GM21576 (cell line): ENCODE measurements at regions not wholly inside any gene's neighbourhood (a gene's known extent, or its start where the extent isn't known, plus 50 kb on each side); places are given as distances from the start of the nearest gene placed in this dataset.
"Not testable (repeated sequence)": the region's sequence is repeated elsewhere in the genome, so short reads cannot be mapped to it uniquely, and the experiment has no call there.

ENCODE experiments used
- ATAC-seq: cut with Tn5 transposase; IDR thresholded peaks from one replicate; pipeline ENCODE4 v1.9.1; 2021; ENCODE audit warnings: mild to moderate bottlenecking, moderate library complexity; ENCODE audit not compliant: unreplicated experiment

- ATAC-seq = no peak
Observed at GRCh38 chr3:135539854-135540253, 425.7 kb upstream of the PPP2R3A start.

GRCh38 chr3:135549928-135550494 lies 415.5 kb upstream of the PPP2R3A start:
- ATAC-seq = no peak

- no peak for ATAC-seq
Observed at GRCh38 chr3:135556174-135556573, 409.4 kb upstream of the PPP2R3A start.

- ATAC-seq = no peak
Observed at GRCh38 chr3:135558150-135558783, 407.3 kb upstream of the PPP2R3A start.

GRCh38 chr3:135558906-135559305 lies 406.6 kb upstream of the PPP2R3A start:
- no peak for ATAC-seq

GRCh38 chr3:135559802-135560201 lies 405.7 kb upstream of the PPP2R3A start:
- no peak for ATAC-seq

GRCh38 chr3:135560847-135561246 lies 404.7 kb upstream of the PPP2R3A start:
- ATAC-seq = no peak

GRCh38 chr3:135564696-135565095 lies 400.8 kb upstream of the PPP2R3A start:
- ATAC-seq = no peak

GRCh38 chr3:135565546-135565945 lies 400.0 kb upstream of the PPP2R3A start:
- ATAC-seq = no peak

- ATAC-seq = no peak
Observed at GRCh38 chr3:135567223-135567622, 398.3 kb upstream of the PPP2R3A start.

- no peak for ATAC-seq
Observed at GRCh38 chr3:135576751-135577150, 388.8 kb upstream of the PPP2R3A start.

- ATAC-seq = no peak
Observed at GRCh38 chr3:135581806-135582205, 383.7 kb upstream of the PPP2R3A start.

- ATAC-seq = no peak
Observed at GRCh38 chr3:135582800-135583199, 382.7 kb upstream of the PPP2R3A start.

GRCh38 chr3:135596563-135596962 lies 369.0 kb upstream of the PPP2R3A start:
- no peak for ATAC-seq

- ATAC-seq = no peak
Observed at GRCh38 chr3:135597855-135598254, 367.7 kb upstream of the PPP2R3A start.

- ATAC-seq = no peak
Observed at GRCh38 chr3:135598597-135598996, 366.9 kb upstream of the PPP2R3A start.

- ATAC-seq = not testable (repeated sequence)
Observed at GRCh38 chr3:135604512-135604911, 361.0 kb upstream of the PPP2R3A start.

- ATAC-seq = no peak
Observed at GRCh38 chr3:135618123-135618522, 347.4 kb upstream of the PPP2R3A start.

- ATAC-seq = no peak
Observed at GRCh38 chr3:135621184-135621920, 344.2 kb upstream of the PPP2R3A start.

- no peak for ATAC-seq
Observed at GRCh38 chr3:135622215-135622614, 343.3 kb upstream of the PPP2R3A start.

- ATAC-seq = no peak
Observed at GRCh38 chr3:135622656-135623055, 342.9 kb upstream of the PPP2R3A start.

- no peak for ATAC-seq
Observed at GRCh38 chr3:135623558-135623957, 342.0 kb upstream of the PPP2R3A start.
